LNCAP (cell line): ENCODE measurements at regions not wholly inside any gene's neighbourhood (a gene's known extent, or its start where the extent isn't known, plus 50 kb on each side); places are given as distances from the start of the nearest gene placed in this dataset.

Source experiments
- CTCF ChIP-seq: fragments of 450-650 bp; IDR thresholded peaks from 2 replicates; pipeline ENCODE4 v1.5.1; 2017; ENCODE audit warnings: mild to moderate bottlenecking

GRCh38 chr13:30119476-30119875, 187.9 kb downstream of the KATNAL1 start:
- TF ChIP-seq CTCF, result no peak

- TF ChIP-seq CTCF, result no peak
These were observed 191.0 kb downstream of the KATNAL1 start for GRCh38 chr13:30116379-30116778.

DNA sequence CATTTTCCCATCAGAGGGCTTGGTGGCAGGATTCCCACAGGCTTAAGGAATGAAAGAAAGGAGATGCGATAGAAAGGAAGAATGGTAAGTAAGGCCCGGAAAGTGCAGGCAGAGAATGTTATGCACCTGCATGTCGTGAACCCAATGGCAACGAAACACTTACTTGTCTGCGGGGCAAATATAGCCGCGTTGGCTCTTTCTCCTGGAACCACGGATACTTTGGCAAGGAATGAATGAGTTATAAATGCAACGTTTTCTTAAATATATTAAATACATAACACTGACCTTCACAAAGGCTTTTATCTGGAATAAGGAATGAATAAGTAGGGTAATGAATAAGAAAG, 192.1 kb downstream of the KATNAL1 start:
- TF ChIP-seq CTCF, result peak; percentile 23; the same call in 1 of the 2 replicates

GRCh38 chr13:30114571-30115256, 192.6 kb downstream of the KATNAL1 start:
- TF ChIP-seq CTCF, result peak; percentile 85

DNA sequence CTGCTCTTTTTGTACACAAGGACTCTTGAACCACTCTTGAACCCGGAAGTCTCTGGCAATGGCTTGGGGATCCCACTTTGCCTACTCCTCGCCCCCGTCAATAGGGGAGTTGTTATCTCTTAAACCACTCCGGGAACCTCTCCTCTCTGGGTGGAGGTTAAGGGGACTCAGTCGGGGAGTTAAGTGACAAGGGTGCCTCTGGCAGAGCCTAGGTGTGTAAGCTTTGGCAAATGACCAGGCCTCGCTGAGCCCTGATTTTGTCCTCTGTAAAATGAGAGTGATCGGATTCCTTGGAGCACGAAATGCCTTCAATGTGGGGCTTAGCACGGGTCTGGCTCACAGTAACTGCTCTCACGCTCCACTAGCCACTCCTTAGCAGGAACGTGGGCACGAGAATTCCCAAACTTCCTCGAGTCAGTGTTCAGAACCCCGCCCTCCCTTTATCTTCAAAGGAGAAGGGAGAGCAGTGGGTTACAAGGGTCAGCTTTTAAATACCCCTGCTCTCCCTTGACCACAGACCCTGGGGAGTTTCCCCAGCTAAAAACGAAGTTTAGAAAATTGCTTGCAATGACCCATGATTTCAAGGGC, 193.3 kb downstream of the KATNAL1 start:
- TF ChIP-seq CTCF, result no peak

- no peak for TF ChIP-seq CTCF
These were observed 193.8 kb downstream of the KATNAL1 start for GRCh38 chr13:30113551-30113950.

- TF ChIP-seq CTCF, result peak; percentile 95
These were observed 194.5 kb downstream of the KATNAL1 start for GRCh38 chr13:30112602-30113435.
